HUES6 (cell line): ENCODE measurements at regions not wholly inside any gene's neighbourhood (a gene's known extent, or its start where the extent isn't known, plus 50 kb on each side); places are given as distances from the start of the nearest gene placed in this dataset.

Experiments used
- H3K27ac ChIP-seq: 2 replicates; pipeline ENCODE4 v1.7.0; 2013; ENCODE audit warnings: low read depth, mild to moderate bottlenecking, low read length, inconsistent platforms
- H3K27me3 ChIP-seq: 2 replicates; pipeline ENCODE4 v1.6.1; 2013; ENCODE audit warnings: low read length; ENCODE audit not compliant: control insufficient read depth, insufficient read depth
- H3K36me3 ChIP-seq: 2 replicates; pipeline ENCODE4 v1.6.1; 2013; ENCODE audit warnings: low read length; ENCODE audit not compliant: control insufficient read depth, insufficient read depth
- H3K4me1 ChIP-seq: 2 replicates; pipeline ENCODE4 v1.6.1; 2013; ENCODE audit warnings: low read length; ENCODE audit not compliant: control insufficient read depth, insufficient read depth
- H3K4me3 ChIP-seq: 2 replicates; pipeline ENCODE4 v1.5.1; 2013; ENCODE audit warnings: low read depth, low read length
- H3K9ac ChIP-seq: one replicate; pipeline ENCODE4 v1.6.1; 2013; ENCODE audit warnings: mild to moderate bottlenecking, low read length
- H3K9me3 ChIP-seq: 2 replicates; pipeline ENCODE4 v1.6.1; 2013; ENCODE audit warnings: low read depth, low read length; ENCODE audit not compliant: control insufficient read depth, insufficient read depth

GRCh38 chr20:1833728-1834726, 61.2 kb upstream of the SIRPA start:
- H3K9ac ChIP-seq, result no peak overlapping the region
- H3K4me1 ChIP-seq, result peaks cover 36% of the 10 kb centered on the region; the same call in 1 of the 2 replicates
- H3K27ac ChIP-seq, result no peak overlapping the region

GRCh38 chr20:1833216-1833615, 62.0 kb upstream of the SIRPA start:
- Histone ChIP-seq H3K4me1 (peaks cover 29% of the 10 kb centered on the region; the same call in 1 of the 2 replicates), H3K4me3 (no peak overlapping the region), H3K36me3 (no peaks in the 10 kb centered on the region), H3K27ac (no peak overlapping the region), H3K27me3 (no peaks in the 10 kb centered on the region), H3K9ac (no peak overlapping the region), H3K9me3 (no peaks in the 10 kb centered on the region)

More at GRCh38 chr20:1833728-1834726, 61.2 kb upstream of the SIRPA start:
- no peak overlapping the region for H3K4me3 ChIP-seq
- H3K27me3 ChIP-seq, result no peaks in the 10 kb centered on the region
- no peaks in the 10 kb centered on the region for H3K36me3 ChIP-seq
- peaks cover 3% of the 10 kb centered on the region; the same call in 1 of the 2 replicates for H3K9me3 ChIP-seq

- no peaks in the 10 kb centered on the region for H3K36me3 ChIP-seq
- H3K9me3 ChIP-seq, result no peaks in the 10 kb centered on the region
- H3K9ac ChIP-seq, result no peak overlapping the region
- H3K4me1 ChIP-seq, result peaks cover 31% of the 10 kb centered on the region; the same call in 1 of the 2 replicates
- no peak overlapping the region for H3K4me3 ChIP-seq
- no peaks in the 10 kb centered on the region for H3K27me3 ChIP-seq
- H3K27ac ChIP-seq, result no peak overlapping the region
Measured at GRCh38 chr20:1832634-1833033, 62.6 kb upstream of the SIRPA start.

GRCh38 chr20:1831606-1832005, 63.6 kb upstream of the SIRPA start:
- Histone ChIP-seq H3K27ac (no peak overlapping the region), H3K4me1 (peaks cover 31% of the 10 kb centered on the region; the same call in 1 of the 2 replicates)

GRCh38 chr20:1831096-1831495, 64.1 kb upstream of the SIRPA start:
- H3K36me3 ChIP-seq, result no peaks in the 10 kb centered on the region
- no peak overlapping the region for H3K9ac ChIP-seq
- H3K27ac ChIP-seq, result no peak overlapping the region
- H3K9me3 ChIP-seq, result no peaks in the 10 kb centered on the region
- peaks cover 31% of the 10 kb centered on the region; the same call in 1 of the 2 replicates for H3K4me1 ChIP-seq
- H3K4me3 ChIP-seq, result no peak overlapping the region
- H3K27me3 ChIP-seq, result no peaks in the 10 kb centered on the region

More at GRCh38 chr20:1831606-1832005, 63.6 kb upstream of the SIRPA start:
- Histone ChIP-seq H3K9ac (no peak overlapping the region), H3K27me3 (no peaks in the 10 kb centered on the region), H3K9me3 (no peaks in the 10 kb centered on the region), H3K36me3 (no peaks in the 10 kb centered on the region), H3K4me3 (no peak overlapping the region)

- Histone ChIP-seq H3K4me1 (peaks cover 23% of the 10 kb centered on the region; the same call in 1 of the 2 replicates), H3K27ac (no peak overlapping the region)
Measured at GRCh38 chr20:1830240-1830639, 65.0 kb upstream of the SIRPA start.

GRCh38 chr20:1829531-1829930, 65.7 kb upstream of the SIRPA start:
- no peak overlapping the region for H3K9ac ChIP-seq
- H3K27me3 ChIP-seq, result no peaks in the 10 kb centered on the region
- H3K27ac ChIP-seq, result no peak overlapping the region
- H3K4me1 ChIP-seq, result peaks cover 19% of the 10 kb centered on the region; the same call in 1 of the 2 replicates
- H3K9me3 ChIP-seq, result no peaks in the 10 kb centered on the region
- no peaks in the 10 kb centered on the region for H3K36me3 ChIP-seq
- no peak overlapping the region for H3K4me3 ChIP-seq

More at GRCh38 chr20:1830240-1830639, 65.0 kb upstream of the SIRPA start:
- no peak overlapping the region for H3K4me3 ChIP-seq
- no peaks in the 10 kb centered on the region for H3K27me3 ChIP-seq
- no peaks in the 10 kb centered on the region for H3K9me3 ChIP-seq
- no peak overlapping the region for H3K9ac ChIP-seq
- H3K36me3 ChIP-seq, result no peaks in the 10 kb centered on the region

- no peaks in the 10 kb centered on the region for H3K9me3 ChIP-seq
- H3K27me3 ChIP-seq, result no peaks in the 10 kb centered on the region
- H3K4me1 ChIP-seq, result peaks cover 20% of the 10 kb centered on the region; the same call in 1 of the 2 replicates
- no peak overlapping the region for H3K9ac ChIP-seq
- H3K36me3 ChIP-seq, result no peaks in the 10 kb centered on the region
- no peak overlapping the region for H3K4me3 ChIP-seq
- no peak overlapping the region for H3K27ac ChIP-seq
Measured at GRCh38 chr20:1828786-1829131, 66.4 kb upstream of the SIRPA start.

GRCh38 chr20:1827974-1828785, 67.0 kb upstream of the SIRPA start:
- Histone ChIP-seq H3K9ac (no peak overlapping the region), H3K27me3 (no peaks in the 10 kb centered on the region), H3K9me3 (no peaks in the 10 kb centered on the region; the same call in 1 of the 2 replicates), H3K4me1 (peaks cover 20% of the 10 kb centered on the region; the same call in 1 of the 2 replicates), H3K36me3 (no peaks in the 10 kb centered on the region), H3K27ac (no peak overlapping the region), H3K4me3 (no peak overlapping the region)

- no peak overlapping the region for H3K9ac ChIP-seq
- peaks cover 14% of the 10 kb centered on the region; the same call in 1 of the 2 replicates for H3K4me1 ChIP-seq
- H3K27me3 ChIP-seq, result no peaks in the 10 kb centered on the region
- H3K9me3 ChIP-seq, result no peaks in the 10 kb centered on the region; the same call in 1 of the 2 replicates
- H3K36me3 ChIP-seq, result no peaks in the 10 kb centered on the region
- H3K27ac ChIP-seq, result no peak overlapping the region
- H3K4me3 ChIP-seq, result no peak overlapping the region
Measured at GRCh38 chr20:1827510-1827973, 67.7 kb upstream of the SIRPA start.
